Activated CD4-positive, CD25-positive, alpha-beta regulatory T cell (primary cell): ENCODE measurements at regions not wholly inside any gene's neighbourhood (a gene's known extent, or its start where the extent isn't known, plus 50 kb on each side); places are given as distances from the start of the nearest gene placed in this dataset.

Experiments
- DNase-seq, 4 experiments: peaks; one replicate each; lab custom pipeline; 2025; lab: John Stamatoyannopoulos, UW

GRCh38 chr12:90079529-90080210, 371.0 kb upstream of the ATP2B1 start:
- DNase-seq = no peak

GRCh38 chr12:90078344-90078743, 369.7 kb upstream of the ATP2B1 start:
- DNase-seq = no peak

GRCh38 chr12:90077756-90078155, 369.1 kb upstream of the ATP2B1 start:
- DNase-seq = no peak

- no peak for DNase-seq
These were observed 368.2 kb upstream of the ATP2B1 start for GRCh38 chr12:90076851-90077319.

- no peak for DNase-seq
These were observed 367.0 kb upstream of the ATP2B1 start for GRCh38 chr12:90075685-90076084.

DNA sequence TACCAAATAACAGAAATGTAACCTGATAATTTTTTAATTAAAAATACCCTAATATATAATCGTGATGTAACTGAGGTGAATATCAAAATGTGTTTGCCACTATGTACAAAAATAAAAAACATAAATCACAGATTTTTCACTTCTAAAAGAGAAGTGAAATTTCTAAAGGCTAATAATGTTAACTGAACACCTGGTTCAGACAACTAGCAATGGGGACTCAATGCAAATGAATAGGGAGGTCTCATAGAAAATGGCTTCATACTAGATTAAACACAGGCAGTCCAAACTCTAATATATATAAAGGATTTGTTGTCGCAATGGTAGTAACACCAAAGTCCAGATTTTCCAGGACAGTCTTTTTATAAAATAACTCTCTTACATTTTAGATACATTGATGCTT, 365.4 kb upstream of the ATP2B1 start:
- DNase-seq = no peak

- DNase-seq = no peak
These were observed 363.4 kb upstream of the ATP2B1 start for GRCh38 chr12:90071996-90072395.

- no peak for DNase-seq
These were observed 361.1 kb upstream of the ATP2B1 start for GRCh38 chr12:90069711-90070110.

- DNase-seq = no peak
These were observed 359.2 kb upstream of the ATP2B1 start for GRCh38 chr12:90067791-90068190.

- no peak for DNase-seq
These were observed 356.5 kb upstream of the ATP2B1 start for GRCh38 chr12:90064852-90065801.

GRCh38 chr12:90062799-90063198, 354.2 kb upstream of the ATP2B1 start:
- DNase-seq = no peak

- DNase-seq = no peak
These were observed 353.2 kb upstream of the ATP2B1 start for GRCh38 chr12:90061809-90062208.

DNA sequence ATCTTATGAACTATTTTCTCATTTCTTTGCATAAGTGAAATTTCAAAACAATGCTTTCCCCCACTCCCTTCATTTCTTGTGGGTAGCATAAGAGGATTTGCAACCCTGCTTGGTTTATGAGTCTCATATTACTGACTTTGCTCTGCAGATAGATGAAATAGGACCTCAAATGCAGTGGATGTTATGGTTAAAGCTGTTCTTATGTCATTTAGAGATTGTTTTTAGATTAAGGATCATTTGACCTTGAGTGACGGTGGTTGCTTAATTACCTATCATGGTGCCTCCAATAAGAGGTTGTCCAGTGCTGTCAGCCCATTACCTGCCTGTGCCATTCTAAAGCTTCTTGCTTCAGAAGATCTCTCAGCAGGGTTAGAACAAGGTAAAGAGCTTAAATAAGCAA, 351.4 kb upstream of the ATP2B1 start:
- DNase-seq = no peak

GRCh38 chr12:90058704-90059103, 350.1 kb upstream of the ATP2B1 start:
- DNase-seq = no peak

DNA sequence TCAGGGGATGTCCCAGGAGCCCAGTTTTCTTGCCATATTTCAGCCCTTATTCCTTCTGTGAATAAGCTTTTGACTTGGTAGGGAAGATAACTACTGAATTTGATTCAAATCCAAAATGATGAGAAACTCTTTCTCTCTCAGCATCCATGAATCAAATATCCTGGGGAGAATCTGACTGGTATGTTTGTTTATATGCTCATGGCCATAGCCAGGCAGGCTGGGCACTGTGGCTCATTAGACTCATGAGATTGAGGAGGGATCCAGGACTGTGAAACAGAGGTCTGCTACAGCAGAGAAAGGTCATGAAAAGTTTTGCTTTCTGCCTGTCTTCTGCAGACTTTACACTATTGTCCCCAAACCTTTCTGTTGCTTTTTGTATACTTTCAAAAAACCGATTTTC, 346.4 kb upstream of the ATP2B1 start:
- DNase-seq = no peak

DNA sequence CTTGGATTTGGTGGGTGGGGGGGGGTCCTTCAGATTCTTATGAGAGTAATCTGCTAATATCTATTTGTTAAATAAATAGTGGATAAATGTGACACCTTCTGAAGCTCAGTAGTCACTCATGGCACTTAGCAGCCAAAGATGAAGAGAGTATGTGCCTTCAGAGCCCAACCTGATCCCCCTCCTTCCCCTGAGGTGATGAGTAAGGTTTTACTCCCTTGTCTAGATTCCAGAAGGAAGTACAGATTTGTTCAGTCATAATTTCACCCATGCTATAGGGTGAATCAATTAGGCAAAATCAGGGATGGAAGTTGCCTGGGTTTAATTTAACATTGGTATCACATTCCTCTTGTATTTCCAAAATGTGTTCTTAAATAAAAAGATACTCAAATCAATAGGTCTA, 340.3 kb upstream of the ATP2B1 start:
- DNase-seq = no peak

DNA sequence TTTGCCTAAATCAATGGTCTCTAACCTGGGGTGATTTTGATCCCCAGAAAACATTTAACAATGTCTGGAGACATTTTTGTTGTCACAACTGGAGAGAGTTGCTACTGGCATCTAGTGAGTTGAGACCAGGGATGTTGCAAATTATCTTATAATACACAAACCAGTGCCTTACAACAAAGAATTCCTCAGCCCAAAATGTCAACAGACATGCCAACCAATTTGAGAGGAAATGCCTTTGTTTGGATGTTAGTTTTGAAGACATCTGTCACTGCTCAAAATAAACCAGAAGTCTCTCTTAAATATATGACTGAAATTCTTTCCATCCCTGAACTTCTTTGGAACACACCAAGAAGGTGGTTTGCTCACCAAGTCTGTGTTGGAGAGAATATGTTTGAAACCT, 336.9 kb upstream of the ATP2B1 start:
- no peak for DNase-seq

DNA sequence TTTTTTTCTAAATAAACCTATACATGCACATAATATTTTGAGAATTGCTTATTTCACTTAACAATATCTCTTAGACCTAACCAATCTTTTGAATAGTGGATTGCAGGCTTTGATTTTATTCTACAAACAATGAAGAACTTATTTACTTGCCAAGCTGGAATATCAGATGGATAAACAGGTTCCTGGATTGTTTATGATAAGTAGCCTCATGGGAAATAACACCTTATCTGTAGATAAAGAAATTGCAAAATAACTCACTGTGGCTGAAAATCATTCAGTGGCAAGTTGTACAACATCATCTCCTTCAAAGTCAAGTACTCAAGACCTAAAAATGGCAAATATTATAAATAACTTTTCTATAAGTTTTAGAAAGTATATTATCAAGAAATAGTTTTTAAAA, 335.4 kb upstream of the ATP2B1 start:
- no peak for DNase-seq

GRCh38 chr12:90042920-90043641, 334.4 kb upstream of the ATP2B1 start:
- DNase-seq = no peak

GRCh38 chr12:90038289-90038688, 329.7 kb upstream of the ATP2B1 start:
- DNase-seq = no peak

- DNase-seq = no peak
These were observed 329.1 kb upstream of the ATP2B1 start for GRCh38 chr12:90037740-90038139.

DNA sequence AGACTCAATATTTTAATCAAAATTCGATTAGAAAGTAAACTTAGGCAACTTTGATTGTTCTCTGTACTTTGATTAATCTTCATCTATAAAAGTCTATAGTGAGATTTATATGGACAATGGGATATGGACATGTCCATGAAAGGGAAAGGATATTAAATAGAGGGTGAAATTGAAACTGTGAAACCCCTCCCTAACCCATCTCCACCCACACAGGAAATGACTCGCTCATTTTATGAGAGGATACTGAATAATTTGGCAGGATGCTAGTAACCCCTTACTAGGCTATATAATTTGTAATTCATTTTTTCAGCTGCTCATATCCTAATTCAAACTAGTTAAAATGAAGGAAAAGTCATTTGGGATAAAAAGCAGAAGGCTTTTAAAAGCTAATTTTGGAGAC, 328.0 kb upstream of the ATP2B1 start:
- DNase-seq = no peak

GRCh38 chr12:90030726-90031125, 322.1 kb upstream of the ATP2B1 start:
- no peak for DNase-seq
